GM06990 (cell line): ENCODE measurements at regions not wholly inside any gene's neighbourhood (a gene's known extent, or its start where the extent isn't known, plus 50 kb on each side); places are given as distances from the start of the nearest gene placed in this dataset.

ENCODE experiments used
- DNase-seq: peaks from one replicate; pipeline ENCODE4 v3.0.0-alpha.2; 2011; ENCODE audit not compliant: insufficient read length; ENCODE audit errors: extremely low read depth
- H3K27me3 ChIP-seq: replicated peaks from 2 replicates; pipeline ENCODE4 v1.6.0; 2011; ENCODE audit warnings: low read length; ENCODE audit not compliant: control insufficient read depth, insufficient read depth
- H3K36me3 ChIP-seq: 2 replicates; pipeline ENCODE4 v1.5.1; 2011; ENCODE audit warnings: low read length; ENCODE audit not compliant: control insufficient read depth, insufficient read depth
- H3K4me3 ChIP-seq: replicated peaks from 2 replicates; pipeline ENCODE4 v1.5.1; 2011; ENCODE audit warnings: low read depth, mild to moderate bottlenecking, control low read depth, low read length
- CTCF ChIP-seq: IDR thresholded peaks from 2 replicates; pipeline ENCODE4 v1.5.1; 2011; ENCODE audit warnings: low read length, control low read depth, mild to moderate bottlenecking, inconsistent platforms; ENCODE audit not compliant: insufficient read depth, poor library complexity, severe bottlenecking

- TF ChIP-seq CTCF, result no peak
- Histone ChIP-seq H3K27me3 (no peaks in the 10 kb centered on the region), H3K36me3 (no peaks in the 10 kb centered on the region), H3K4me3 (no peak overlapping the region)
- no peak for DNase-seq
These were observed 925.3 kb downstream of the SLITRK6 start for GRCh38 chr13:84873951-84874350.

- TF ChIP-seq CTCF, result no peak
- H3K27me3 ChIP-seq, result no peaks in the 10 kb centered on the region
- no peak overlapping the region for H3K4me3 ChIP-seq
- DNase-seq, result no peak
- H3K36me3 ChIP-seq, result no peaks in the 10 kb centered on the region
These were observed 929.0 kb downstream of the SLITRK6 start for GRCh38 chr13:84870190-84870589.

DNA sequence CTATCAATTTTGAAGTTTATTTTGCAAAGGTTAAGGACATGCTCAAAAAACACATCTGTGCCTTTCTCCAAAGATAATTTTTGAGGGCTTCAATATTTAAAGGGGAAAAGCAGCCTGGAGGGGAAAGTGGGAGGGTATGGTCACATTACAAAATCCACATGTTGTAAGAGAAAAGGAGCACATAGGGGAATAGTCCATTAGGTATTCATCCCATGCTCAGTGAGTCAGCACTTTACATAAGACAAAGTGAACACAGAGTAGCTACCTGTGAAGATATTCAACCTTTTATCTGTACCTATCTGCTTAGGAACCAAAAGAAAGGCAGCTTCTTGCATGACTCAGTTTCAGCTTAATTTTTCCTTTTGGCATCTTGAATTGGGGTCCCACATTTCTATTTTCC lies 932.0 kb downstream of the SLITRK6 start:
- no peak overlapping the region for H3K4me3 ChIP-seq
- no peak for DNase-seq
- no peak for TF ChIP-seq CTCF
- no peaks in the 10 kb centered on the region for H3K36me3 ChIP-seq
- no peaks in the 10 kb centered on the region for H3K27me3 ChIP-seq

DNA sequence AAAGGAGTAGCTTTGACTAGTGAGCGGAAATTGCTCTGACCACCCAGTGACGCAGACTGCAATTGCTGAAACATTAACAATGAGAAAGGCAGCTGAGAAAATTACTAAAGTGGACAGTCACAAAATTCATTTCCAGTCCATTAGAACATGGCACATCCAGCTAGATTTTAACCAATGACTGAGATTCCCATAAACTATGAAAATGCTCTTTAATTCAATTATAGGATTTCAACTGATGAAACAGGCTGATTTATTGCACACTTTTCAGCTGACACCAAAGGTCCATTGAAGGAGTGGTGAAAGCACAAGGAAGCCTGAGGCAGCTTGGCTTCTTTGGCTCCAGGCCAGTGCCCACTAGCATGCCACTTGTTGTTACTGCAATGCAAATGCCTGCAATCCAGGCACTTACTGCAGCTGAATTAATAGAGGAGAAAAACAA lies 933.4 kb downstream of the SLITRK6 start:
- DNase-seq, result no peak
- Histone ChIP-seq H3K4me3 (no peak overlapping the region), H3K27me3 (no peaks in the 10 kb centered on the region), H3K36me3 (no peaks in the 10 kb centered on the region)
- TF ChIP-seq CTCF, result no peak

- DNase-seq, result no peak
- TF ChIP-seq CTCF, result no peak
- no peaks in the 10 kb centered on the region for H3K36me3 ChIP-seq
These were observed 934.9 kb downstream of the SLITRK6 start for GRCh38 chr13:84864341-84864740.

DNA sequence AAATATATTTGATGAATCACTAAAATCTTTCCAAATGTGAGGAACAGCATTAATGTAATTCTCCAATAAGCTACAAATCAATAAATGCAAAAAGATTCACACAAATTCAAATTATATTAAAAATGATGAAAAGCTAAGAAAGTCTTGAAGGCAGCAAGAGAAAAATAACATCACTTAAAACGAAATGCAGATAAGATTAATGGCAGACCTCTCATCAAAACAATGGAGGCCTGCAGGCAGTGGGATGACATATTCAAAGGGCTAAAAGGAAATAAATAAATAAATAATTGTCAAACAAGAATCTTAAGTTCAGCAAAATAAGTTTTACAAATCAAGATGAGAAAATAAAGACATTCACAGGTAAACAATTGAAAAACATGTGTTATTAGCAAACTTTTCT lies 952.1 kb downstream of the SLITRK6 start:
- no peaks in the 10 kb centered on the region for H3K36me3 ChIP-seq
- no peak for DNase-seq
- no peaks in the 10 kb centered on the region for H3K27me3 ChIP-seq
- TF ChIP-seq CTCF, result no peak
- no peak overlapping the region for H3K4me3 ChIP-seq

More at GRCh38 chr13:84864341-84864740, 934.9 kb downstream of the SLITRK6 start:
- no peaks in the 10 kb centered on the region for H3K27me3 ChIP-seq
- H3K4me3 ChIP-seq, result no peak overlapping the region
